Urinary bladder (tissue), 3 donors: ENCODE measurements at regions not wholly inside any gene's neighbourhood (a gene's known extent, or its start where the extent isn't known, plus 50 kb on each side); places are given as distances from the start of the nearest gene placed in this dataset.
A peak's percentile ranks its signal among the peaks of the same experiment; 100 is the strongest.

ENCODE experiments used
- DNase-seq: peaks from one replicate; pipeline ENCODE4 v3.0.0-alpha.2; 2015; ENCODE audit errors: extremely low spot score
- H3K27ac ChIP-seq: one replicate; pipeline ENCODE4 v1.5.1; 2013; ENCODE audit warnings: low read depth, mild to moderate bottlenecking, moderate library complexity
- H3K36me3 ChIP-seq: one replicate; pipeline ENCODE4 v1.6.1; 2013; ENCODE audit warnings: mild to moderate bottlenecking, moderate library complexity; ENCODE audit not compliant: insufficient read depth
- H3K4me1 ChIP-seq: one replicate; pipeline ENCODE4 v1.6.1; 2013; ENCODE audit warnings: mild to moderate bottlenecking, moderate library complexity; ENCODE audit not compliant: insufficient read depth
- H3K4me3 ChIP-seq: one replicate; pipeline ENCODE4 v1.5.1; 2013; ENCODE audit warnings: low read depth, low read length
- WGBS: extraction: QIAGEN DNeasy Blood & Tissue Kit; methylation state at CpG from one replicate; pipeline ENCODE4 v1.1.7; 2013; 5-methylcytosine and 5-hydroxymethylcytosine counted together
- donor health status: healthy with polysubstance abuse.
- donor health status: healthy.

DNA sequence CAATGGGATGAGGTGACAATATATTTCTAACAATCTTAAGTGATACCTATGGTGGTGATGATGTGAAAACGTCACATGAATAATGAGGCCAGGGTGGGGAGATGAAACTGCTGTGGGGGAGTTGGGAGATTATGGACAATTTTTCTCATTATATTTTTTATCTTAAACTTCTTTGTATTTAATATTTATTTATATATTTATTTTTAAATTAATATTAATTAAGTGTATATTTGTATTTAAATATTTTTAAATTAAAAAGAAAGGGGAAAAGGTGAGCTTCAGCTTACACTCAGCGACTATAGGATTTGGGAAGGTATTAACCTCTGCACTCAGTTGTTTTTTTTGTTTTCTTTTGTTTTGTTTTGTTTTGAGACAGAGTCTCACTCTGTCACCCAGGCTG lies 158.7 kb downstream of the PSMG1 start:
- 98% methylated on average over 2 of the region's 2 CpGs for WGBS
- no peaks in the 10 kb centered on the region for H3K36me3 ChIP-seq
- no peak overlapping the region for H3K27ac ChIP-seq
- no peaks in the 10 kb centered on the region for H3K4me1 ChIP-seq
- DNase-seq, result no peak
- no peak overlapping the region for H3K4me3 ChIP-seq

DNA sequence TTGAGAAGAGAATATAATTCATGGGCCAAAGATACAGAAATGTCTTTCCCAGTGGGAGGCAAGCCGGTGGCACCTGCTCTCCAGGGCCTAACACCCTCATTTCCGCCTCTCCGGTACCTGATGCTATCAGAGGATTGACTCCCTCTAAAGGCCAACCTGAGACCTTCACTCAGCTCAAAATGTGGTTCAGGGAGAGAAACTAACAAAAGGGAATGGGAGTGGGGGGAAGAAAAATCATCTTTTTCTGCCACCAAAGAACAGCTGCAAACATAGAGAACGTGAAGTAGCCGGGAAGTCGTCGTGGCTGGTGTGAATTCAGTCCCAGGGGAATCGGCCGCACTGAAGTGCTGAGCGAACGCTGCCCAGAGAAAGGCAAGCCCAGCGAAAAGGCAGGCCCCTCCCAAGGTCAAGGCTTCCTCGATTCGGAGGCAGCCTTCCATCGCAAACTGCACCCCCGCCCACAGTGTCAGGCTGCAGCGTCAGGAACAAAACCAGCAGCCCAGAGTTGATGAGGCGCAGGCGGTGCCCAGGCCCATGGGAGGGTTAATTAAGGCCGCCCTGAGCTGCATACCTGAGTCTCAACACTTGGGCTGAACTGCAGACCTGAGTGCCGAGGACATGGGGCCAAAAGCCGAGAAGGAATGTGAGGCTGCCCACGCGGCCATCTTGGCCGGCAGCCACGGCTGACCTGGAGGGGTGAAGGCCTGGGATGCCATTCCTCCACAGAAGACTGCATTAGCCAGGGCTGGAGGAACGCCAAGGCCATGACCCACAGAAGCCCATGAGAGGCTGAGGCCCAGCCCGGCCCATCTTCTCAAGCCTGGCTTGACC lies 160.2 kb downstream of the PSMG1 start:
- no peak overlapping the region for H3K27ac ChIP-seq
- H3K4me1 ChIP-seq, result no peaks in the 10 kb centered on the region
- no peak for DNase-seq
- no peak overlapping the region for H3K4me3 ChIP-seq
- WGBS, result 37% methylated on average over 28 of the region's 28 CpGs
- H3K36me3 ChIP-seq, result no peaks in the 10 kb centered on the region

DNA sequence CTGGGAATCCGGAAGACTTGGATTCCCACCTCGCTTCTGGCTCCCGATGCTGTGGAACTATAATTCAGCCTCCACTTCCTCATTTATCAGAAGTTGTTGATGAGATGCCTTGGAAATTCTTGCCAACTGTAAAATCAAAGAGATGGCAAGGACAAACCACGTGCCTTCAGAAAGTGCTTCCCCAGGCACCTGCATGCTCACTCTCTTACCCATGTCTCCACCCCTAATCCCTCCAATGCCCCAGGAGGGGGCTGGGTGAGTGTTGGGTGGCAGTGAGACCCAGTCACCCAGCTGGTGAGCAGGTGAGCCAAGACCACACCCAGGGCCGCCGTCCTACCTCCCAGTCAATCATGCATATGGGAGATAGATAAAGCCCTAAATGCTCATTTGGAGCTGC lies 160.8 kb downstream of the PSMG1 start:
- Histone ChIP-seq H3K36me3 (no peaks in the 10 kb centered on the region), H3K27ac (no peak overlapping the region), H3K4me1 (no peaks in the 10 kb centered on the region), H3K4me3 (no peak overlapping the region)
- 82% methylated on average over 6 of the region's 6 CpGs for WGBS
- no peak for DNase-seq

DNA sequence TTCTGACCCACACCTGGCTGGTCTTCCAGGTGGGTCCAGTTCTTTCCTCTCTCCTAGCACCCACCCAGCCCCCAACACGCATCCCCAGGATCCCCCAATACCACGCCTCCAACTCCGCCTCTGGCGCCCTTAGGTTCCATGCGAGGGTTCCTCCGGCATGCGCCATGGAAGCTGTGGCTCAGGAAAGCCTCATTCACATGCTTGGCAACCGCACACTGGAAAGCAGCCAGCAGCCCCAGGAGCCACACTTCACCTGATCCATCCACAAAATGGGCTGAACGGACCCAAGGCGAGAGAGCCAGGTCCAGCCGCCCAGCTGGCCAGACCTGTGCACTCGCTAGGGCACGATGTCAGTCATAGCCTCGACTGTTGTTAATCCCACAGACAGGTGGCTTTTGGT lies 161.2 kb downstream of the PSMG1 start:
- H3K4me3 ChIP-seq, result no peak overlapping the region

DNA sequence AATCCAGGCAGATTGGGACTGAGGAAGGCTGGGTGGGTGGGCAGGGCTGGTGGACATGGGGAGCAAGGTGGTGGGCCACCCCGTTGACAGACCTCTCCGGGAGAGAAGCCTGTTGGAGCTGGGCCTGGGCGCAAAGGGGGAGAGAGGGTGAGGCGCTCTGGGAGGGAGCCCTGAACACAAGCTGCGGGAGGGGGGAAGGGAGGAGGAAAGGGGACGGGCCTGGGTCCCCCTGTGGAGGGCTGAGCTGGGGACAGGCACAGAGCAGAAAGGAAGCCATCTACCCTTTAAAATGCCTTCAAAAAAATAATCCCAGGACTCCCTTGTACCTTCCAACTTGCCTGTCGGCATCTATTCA lies 161.8 kb downstream of the PSMG1 start:
- Histone ChIP-seq H3K27ac (peak overlapping the region; percentile 65), H3K36me3 (no peaks in the 10 kb centered on the region), H3K4me3 (no peak overlapping the region), H3K4me1 (no peaks in the 10 kb centered on the region)
- DNase-seq, result no peak
- WGBS, result 56% methylated on average over 7 of the region's 7 CpGs

More for the DNA sequence above, 161.2 kb downstream of the PSMG1 start:
- no peaks in the 10 kb centered on the region for H3K36me3 ChIP-seq
- no peak for DNase-seq
- peak overlapping the region; percentile 65 for H3K27ac ChIP-seq
- no peaks in the 10 kb centered on the region for H3K4me1 ChIP-seq
- WGBS, result 91% methylated on average over 14 of the region's 14 CpGs

DNA sequence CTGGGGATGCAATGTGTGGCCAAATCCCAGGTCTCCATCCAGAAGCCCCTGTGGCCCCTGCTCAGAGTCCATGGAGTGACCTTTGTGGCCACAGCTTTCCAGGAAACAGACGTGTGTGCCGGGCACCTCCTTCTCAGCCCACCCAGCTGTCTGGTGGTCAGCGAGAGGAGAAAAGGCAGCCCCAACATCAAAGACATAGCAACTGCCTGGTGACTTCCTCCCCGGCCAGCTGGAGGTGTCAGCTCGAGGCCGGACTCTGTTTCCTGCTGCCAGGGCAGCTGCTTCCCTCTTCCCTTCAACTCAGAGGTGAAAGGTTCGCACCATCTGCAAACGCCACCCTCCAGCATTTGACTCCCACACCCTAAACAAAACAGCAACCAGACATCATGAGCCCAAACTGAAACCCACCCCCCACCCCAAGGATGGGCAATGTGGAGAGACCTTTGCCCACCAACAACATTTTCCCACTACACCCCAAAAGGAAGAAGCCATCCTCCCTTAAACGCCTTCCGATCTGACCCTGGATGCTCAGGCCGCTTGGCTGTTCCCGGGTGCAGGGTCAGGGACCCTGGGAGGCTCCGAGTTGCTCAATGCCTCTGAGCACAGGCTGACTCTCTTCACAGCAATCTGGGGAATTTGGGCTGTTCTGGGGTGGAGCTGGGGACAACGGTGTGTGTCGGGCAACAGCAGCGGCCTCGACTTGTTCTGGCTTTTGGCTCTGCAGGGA lies 162.3 kb downstream of the PSMG1 start:
- peak overlapping the region; percentile 65 for H3K27ac ChIP-seq
- 53% methylated on average over 17 of the region's 17 CpGs for WGBS
- H3K36me3 ChIP-seq, result no peaks in the 10 kb centered on the region
- no peak for DNase-seq
- no peaks in the 10 kb centered on the region for H3K4me1 ChIP-seq
- H3K4me3 ChIP-seq, result no peak overlapping the region

DNA sequence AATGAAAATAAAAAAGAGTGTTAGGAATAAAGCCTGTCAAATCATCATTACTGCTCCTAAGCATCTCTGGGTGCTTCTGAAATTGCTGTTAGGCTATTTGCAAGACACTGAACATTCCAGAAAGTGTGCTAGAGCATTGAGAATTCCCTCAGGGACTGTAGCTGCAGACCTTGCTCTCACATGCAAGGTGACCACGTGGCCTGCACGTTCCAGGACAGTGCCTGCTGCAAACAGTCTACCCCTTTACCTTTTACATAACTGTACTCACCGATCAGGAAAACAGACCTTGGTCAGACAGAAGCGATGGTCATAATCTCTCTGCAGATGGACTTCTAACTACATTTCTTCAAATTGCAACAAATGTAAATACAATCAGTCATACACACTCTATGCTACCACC lies 164.5 kb downstream of the PSMG1 start:
- DNase-seq, result no peak
- 87% methylated on average over 4 of the region's 4 CpGs for WGBS

DNA sequence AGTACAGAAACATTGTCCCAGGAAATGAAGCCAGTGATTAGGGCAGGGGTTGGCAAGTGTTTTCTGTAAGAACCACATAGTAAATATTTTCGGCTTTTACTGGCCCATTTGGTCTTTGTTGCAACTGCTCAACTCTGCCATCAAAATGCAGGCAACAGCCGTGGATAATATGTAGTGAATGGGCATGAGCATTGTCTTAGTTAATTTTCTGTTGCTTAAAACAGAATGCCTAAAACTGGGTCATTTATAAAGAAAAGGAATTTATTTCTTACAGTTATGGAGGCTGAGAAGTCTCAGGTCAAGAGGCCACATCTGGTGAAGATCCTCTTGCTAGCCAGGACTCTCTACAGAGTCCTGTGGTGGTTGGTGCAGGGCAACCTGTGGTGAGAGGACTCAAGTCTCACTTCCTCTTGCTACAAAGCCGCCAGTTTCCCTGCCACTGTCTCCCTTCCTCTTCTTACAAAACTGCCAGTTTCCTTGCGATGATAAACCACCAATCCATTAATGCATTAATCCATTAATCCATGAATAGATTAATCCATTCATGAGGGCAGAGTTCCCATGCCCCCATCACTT lies 166.4 kb downstream of the PSMG1 start:
- Histone ChIP-seq H3K27ac (no peak overlapping the region), H3K4me3 (no peak overlapping the region), H3K4me1 (no peaks in the 10 kb centered on the region), H3K36me3 (no peaks in the 10 kb centered on the region)
- DNase-seq, result no peak
- 81% methylated on average over 4 of the region's 4 CpGs for WGBS

More for the DNA sequence above, 164.5 kb downstream of the PSMG1 start:
- H3K36me3 ChIP-seq, result no peaks in the 10 kb centered on the region
- no peaks in the 10 kb centered on the region for H3K4me1 ChIP-seq
- no peak overlapping the region for H3K4me3 ChIP-seq
- H3K27ac ChIP-seq, result no peak overlapping the region

DNA sequence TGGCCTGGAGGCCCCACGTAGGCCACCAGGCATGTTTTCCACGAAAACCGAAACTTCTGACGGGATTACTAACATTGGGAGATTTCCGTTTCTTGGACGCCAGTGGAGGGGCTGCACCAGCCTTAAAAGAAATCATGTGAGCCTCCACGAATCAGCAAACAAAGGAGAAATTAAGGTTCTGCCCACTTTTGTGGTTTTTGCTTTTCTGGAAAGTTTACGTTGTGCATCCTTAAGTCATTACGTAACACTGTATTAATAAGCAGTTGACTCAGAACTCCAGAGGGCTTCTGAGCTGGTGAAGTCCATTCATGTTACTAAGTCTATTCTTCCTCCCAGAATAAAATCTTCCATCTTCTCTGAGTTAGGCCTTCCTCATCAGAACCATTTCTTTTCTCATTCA lies 168.5 kb downstream of the PSMG1 start:
- WGBS, result 65% methylated on average over 9 of the region's 9 CpGs
- H3K27ac ChIP-seq, result peak overlapping the region; percentile 35
- no peaks in the 10 kb centered on the region for H3K36me3 ChIP-seq
- H3K4me3 ChIP-seq, result no peak overlapping the region
- DNase-seq, result no peak
- no peaks in the 10 kb centered on the region for H3K4me1 ChIP-seq

DNA sequence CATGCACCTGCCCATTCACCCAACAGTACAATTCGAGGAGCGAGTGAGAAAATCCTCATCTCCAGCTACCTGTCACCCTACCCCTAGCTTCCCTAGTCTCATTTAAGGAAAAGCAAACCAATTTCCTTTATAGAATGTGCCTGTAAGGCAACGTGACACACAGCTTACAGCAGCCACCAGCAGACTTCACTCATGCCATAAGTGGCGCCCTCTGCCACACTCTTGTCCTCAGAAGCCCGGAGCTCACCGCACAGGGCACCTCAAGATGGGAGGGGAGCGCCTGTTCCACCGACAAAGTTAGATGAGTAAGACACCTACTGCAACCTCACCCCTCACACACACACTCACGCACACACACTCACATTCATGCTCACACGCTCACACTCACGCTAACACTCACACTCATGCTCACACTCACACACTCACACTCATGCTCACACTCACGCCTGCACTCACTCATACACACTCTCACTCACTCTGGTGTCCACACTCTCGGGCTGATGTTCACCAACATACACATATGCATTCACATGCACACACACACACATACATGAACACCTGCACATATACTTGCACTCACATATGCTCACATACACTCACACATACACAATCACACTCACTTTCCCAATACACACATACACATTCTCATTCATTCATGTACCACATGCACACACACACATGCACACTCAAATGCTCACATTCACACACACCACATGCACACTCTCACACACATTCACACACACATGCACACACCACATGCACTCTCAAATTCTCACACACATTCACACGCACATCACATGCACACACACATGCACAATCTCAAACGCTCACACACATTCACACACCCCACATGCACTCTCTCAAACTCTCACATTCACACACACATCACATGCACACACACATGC lies 170.7 kb downstream of the PSMG1 start:
- WGBS, result 91% methylated on average over 15 of the region's 15 CpGs
- Histone ChIP-seq H3K27ac (no peak overlapping the region), H3K4me3 (no peak overlapping the region), H3K36me3 (no peaks in the 10 kb centered on the region), H3K4me1 (no peaks in the 10 kb centered on the region)
- DNase-seq, result no peak

DNA sequence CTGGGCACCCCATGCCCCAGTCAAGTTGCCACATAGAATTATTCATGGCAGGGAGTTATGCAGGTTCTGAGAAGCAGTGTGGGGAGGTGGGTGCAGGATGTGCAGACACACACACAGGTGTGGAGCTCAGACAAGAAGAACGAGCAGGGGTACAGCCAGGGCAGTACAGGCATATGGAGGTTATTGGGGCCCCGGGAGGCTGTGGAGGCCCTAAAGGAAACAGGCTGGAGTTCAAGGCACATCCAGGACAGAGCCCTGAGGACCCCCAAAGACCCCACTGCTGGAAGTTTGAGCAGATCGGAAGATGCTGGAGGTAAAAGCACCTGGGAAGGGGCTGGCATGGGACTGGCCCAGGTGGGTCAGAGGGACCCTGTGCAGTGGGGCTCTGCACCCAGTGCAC lies 171.3 kb downstream of the PSMG1 start:
- no peak overlapping the region for H3K27ac ChIP-seq
- no peaks in the 10 kb centered on the region for H3K36me3 ChIP-seq
- no peak overlapping the region for H3K4me3 ChIP-seq
- 90% methylated on average over 3 of the region's 3 CpGs for WGBS
- H3K4me1 ChIP-seq, result no peaks in the 10 kb centered on the region
- DNase-seq, result no peak

DNA sequence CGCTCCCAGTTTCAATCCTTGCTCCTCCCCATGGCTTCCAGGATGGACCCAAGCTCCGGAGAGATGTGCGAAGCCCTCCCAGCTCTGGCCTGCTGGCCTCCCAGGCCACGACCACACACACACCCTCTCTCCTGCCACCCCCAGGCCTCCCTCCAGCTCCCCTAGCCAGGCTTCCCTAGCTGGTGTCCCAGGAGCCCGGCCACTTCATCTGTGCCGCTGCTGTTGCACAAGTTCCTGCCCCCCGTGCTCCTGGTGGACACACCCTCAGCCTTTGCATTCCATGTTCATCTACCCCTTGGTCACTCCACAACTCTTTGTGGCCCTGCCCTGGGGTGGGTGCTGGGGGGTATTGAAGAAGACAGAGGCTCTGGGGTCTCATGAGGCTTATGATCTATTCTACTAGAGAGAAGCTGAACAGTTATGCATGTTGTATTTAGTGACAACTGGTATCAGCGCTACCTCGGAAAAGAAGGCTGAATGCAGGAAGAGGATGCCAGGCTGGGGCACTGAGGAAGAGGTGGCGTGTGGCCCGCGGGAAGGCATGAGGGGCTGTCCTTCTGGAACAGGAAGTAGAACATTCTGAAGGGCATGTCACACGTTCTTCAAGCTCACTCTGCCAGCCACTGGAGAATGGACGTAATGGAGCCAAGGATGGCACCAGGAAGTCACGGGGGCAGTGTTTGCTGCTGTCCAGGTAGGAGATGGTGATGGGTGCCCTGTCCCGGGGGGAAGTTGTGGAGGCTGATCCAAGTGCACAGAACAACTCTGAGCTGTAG lies 172.4 kb downstream of the PSMG1 start:
- Histone ChIP-seq H3K36me3 (no peaks in the 10 kb centered on the region), H3K4me3 (no peak overlapping the region), H3K27ac (no peak overlapping the region), H3K4me1 (no peaks in the 10 kb centered on the region)
- no peak for DNase-seq
- WGBS, result 89% methylated on average over 16 of the region's 16 CpGs
